Iris pigment epithelial cell (primary cell): ENCODE measurements at regions not wholly inside any gene's neighbourhood (a gene's known extent, or its start where the extent isn't known, plus 50 kb on each side); places are given as distances from the start of the nearest gene placed in this dataset.
A peak's percentile ranks its signal among the peaks of the same experiment; 100 is the strongest.

ENCODE experiments used
- DNase-seq: peaks from one replicate; pipeline ENCODE4 v3.0.0-alpha.2; 2011; ENCODE audit warnings: low read depth

GRCh38 chr4:166491635-166492034 is 618.6 kb downstream of the TLL1 start:
- DNase-seq: no peak

- DNase-seq: no peak
Observed at GRCh38 chr4:166493924-166494345, 620.9 kb downstream of the TLL1 start.

GRCh38 chr4:166498546-166498945 is 625.5 kb downstream of the TLL1 start:
- no peak for DNase-seq

- no peak for DNase-seq
Observed at GRCh38 chr4:166499820-166500219, 626.8 kb downstream of the TLL1 start.

GRCh38 chr4:166501941-166502382 is 628.9 kb downstream of the TLL1 start:
- peak; percentile 29 for DNase-seq

- DNase-seq: no peak
Observed at GRCh38 chr4:166502660-166503059, 629.6 kb downstream of the TLL1 start.

- no peak for DNase-seq
Observed at GRCh38 chr4:166506051-166506450, 633.0 kb downstream of the TLL1 start.

- DNase-seq: no peak
Observed at GRCh38 chr4:166512267-166512666, 639.2 kb downstream of the TLL1 start.

GRCh38 chr4:166518315-166518714 is 645.3 kb downstream of the TLL1 start:
- no peak for DNase-seq

GRCh38 chr4:166518776-166519175 is 645.7 kb downstream of the TLL1 start:
- no peak for DNase-seq

GRCh38 chr4:166519774-166520173 is 646.7 kb downstream of the TLL1 start:
- DNase-seq: no peak

- peak; percentile 26 for DNase-seq
Observed at GRCh38 chr4:166527500-166527899, 654.5 kb downstream of the TLL1 start.

- no peak for DNase-seq
Observed at GRCh38 chr4:166531703-166532102, 658.7 kb downstream of the TLL1 start.

GRCh38 chr4:166535865-166536264 is 662.8 kb downstream of the TLL1 start:
- DNase-seq: no peak

GRCh38 chr4:166538491-166539005 is 665.5 kb downstream of the TLL1 start:
- peak; percentile 6 for DNase-seq

- no peak for DNase-seq
Observed at GRCh38 chr4:166546009-166546408, 673.0 kb downstream of the TLL1 start.

- DNase-seq: no peak
Observed at GRCh38 chr4:166577639-166578038, 656.7 kb downstream of the SPOCK3 start.

GRCh38 chr4:166585491-166585890 is 648.8 kb downstream of the SPOCK3 start:
- no peak for DNase-seq

GRCh38 chr4:166594326-166594946 is 639.9 kb downstream of the SPOCK3 start:
- peak; percentile 17 for DNase-seq

- DNase-seq: no peak
Observed at GRCh38 chr4:166600264-166600663, 634.0 kb downstream of the SPOCK3 start.

- DNase-seq: no peak
Observed at GRCh38 chr4:166602068-166602467, 632.2 kb downstream of the SPOCK3 start.

- DNase-seq: no peak
Observed at GRCh38 chr4:166622425-166622977, 611.8 kb downstream of the SPOCK3 start.

- no peak for DNase-seq
Observed at GRCh38 chr4:166625018-166625637, 609.2 kb downstream of the SPOCK3 start.
